ENCODE measurements at regions not wholly inside any gene's neighbourhood (a gene's known extent, or its start where the extent isn't known, plus 50 kb on each side); places are given as distances from the start of the nearest gene placed in this dataset.
"Not testable (repeated sequence)": the region's sequence is repeated elsewhere in the genome, so short reads cannot be mapped to it uniquely, and the experiment has no call there.

DNA sequence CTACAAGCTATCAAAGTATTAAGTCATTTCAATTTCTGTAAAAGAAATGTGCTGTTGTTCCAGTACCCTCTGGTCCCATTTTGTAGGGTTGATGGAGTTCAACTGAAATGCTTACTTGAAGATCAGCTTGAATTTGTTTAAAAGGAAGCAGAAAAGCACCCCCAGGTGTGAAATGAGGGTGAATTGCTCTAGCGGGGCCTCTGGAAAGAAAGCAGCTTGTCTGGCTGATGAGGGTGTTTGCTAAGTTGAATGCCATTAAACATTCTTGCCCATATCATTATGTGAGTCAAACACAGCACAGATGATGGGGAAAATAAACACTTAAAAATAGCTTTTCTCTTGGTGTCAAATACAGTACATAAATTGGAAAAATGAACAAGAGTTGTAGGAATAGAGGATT lies 280.3 kb downstream of the RAB38 start:
- H3K27ac ChIP-seq, result no peak overlapping the region
- no peaks in the 10 kb centered on the region for H3K9me3 ChIP-seq
- H3K27me3 ChIP-seq, result no peaks in the 10 kb centered on the region
- H3K4me1 ChIP-seq, result no peaks in the 10 kb centered on the region
- no peaks in the 10 kb centered on the region for H3K36me3 ChIP-seq
- no peak for DNase-seq
- TF ChIP-seq POLR2A (IDR thresholded peaks at IDR 0.05), result no peak
- TF ChIP-seq, protein P1, sequence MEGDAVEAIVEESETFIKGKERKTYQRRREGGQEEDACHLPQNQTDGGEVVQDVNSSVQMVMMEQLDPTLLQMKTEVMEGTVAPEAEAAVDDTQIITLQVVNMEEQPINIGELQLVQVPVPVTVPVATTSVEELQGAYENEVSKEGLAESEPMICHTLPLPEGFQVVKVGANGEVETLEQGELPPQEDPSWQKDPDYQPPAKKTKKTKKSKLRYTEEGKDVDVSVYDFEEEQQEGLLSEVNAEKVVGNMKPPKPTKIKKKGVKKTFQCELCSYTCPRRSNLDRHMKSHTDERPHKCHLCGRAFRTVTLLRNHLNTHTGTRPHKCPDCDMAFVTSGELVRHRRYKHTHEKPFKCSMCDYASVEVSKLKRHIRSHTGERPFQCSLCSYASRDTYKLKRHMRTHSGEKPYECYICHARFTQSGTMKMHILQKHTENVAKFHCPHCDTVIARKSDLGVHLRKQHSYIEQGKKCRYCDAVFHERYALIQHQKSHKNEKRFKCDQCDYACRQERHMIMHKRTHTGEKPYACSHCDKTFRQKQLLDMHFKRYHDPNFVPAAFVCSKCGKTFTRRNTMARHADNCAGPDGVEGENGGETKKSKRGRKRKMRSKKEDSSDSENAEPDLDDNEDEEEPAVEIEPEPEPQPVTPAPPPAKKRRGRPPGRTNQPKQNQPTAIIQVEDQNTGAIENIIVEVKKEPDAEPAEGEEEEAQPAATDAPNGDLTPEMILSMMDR (IDR thresholded peaks at IDR 0.05), result no peak
- no peak overlapping the region for H3K4me3 ChIP-seq

DNA sequence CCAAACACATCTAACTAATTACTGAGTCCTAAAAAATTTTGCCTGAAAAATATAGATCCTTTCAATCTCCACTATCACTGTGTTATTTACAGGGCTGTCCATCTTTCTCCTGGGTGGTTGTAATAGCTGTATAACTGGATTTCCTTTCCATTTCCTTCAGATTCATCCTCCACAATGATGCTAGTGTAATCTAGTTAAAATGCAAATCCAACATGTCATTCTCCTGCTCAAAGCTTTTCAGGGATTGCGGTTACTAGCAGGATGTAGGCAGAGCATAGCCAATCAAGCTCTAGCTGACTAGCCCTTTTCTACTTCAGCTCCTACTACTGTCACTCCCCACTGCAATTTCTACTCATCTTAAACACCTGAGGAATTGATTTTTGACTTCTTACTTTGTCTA lies 283.0 kb downstream of the RAB38 start:
- no peaks in the 10 kb centered on the region for H3K36me3 ChIP-seq
- H3K27ac ChIP-seq, result no peak overlapping the region
- no peaks in the 10 kb centered on the region for H3K4me1 ChIP-seq
- no peak for DNase-seq
- no peaks in the 10 kb centered on the region for H3K9me3 ChIP-seq
- H3K27me3 ChIP-seq, result no peaks in the 10 kb centered on the region
- TF ChIP-seq POLR2A (IDR thresholded peaks at IDR 0.05), result no peak
- TF ChIP-seq, protein P1 (IDR thresholded peaks at IDR 0.05), result no peak
- H3K4me3 ChIP-seq, result no peak overlapping the region

DNA sequence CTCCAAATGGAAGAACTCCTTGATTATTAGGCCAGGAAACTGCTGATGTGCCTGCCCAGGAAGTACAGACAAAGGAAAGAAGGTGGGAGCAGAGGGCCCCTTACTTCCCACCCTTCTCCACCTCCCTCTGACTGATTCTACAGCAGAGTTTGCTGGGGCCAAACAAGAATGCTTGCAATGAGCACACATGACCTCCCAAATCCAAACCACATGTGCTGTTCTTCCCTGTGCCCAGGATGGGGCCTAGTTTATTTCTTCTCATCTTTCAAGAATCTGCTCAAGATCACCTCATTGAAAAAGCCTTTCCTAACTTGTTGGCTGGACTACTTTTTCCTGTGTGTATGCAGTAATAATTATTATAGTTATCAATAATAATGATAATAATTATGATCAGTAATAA lies 286.1 kb downstream of the RAB38 start:
- H3K4me3 ChIP-seq, result no peak overlapping the region
- no peaks in the 10 kb centered on the region for H3K9me3 ChIP-seq
- no peaks in the 10 kb centered on the region for H3K36me3 ChIP-seq
- TF ChIP-seq POLR2A (IDR thresholded peaks at IDR 0.05), result no peak
- TF ChIP-seq, protein P1 (IDR thresholded peaks at IDR 0.05), result no peak
- no peak for DNase-seq
- H3K4me1 ChIP-seq, result no peaks in the 10 kb centered on the region
- no peaks in the 10 kb centered on the region for H3K27me3 ChIP-seq
- H3K27ac ChIP-seq, result no peak overlapping the region

DNA sequence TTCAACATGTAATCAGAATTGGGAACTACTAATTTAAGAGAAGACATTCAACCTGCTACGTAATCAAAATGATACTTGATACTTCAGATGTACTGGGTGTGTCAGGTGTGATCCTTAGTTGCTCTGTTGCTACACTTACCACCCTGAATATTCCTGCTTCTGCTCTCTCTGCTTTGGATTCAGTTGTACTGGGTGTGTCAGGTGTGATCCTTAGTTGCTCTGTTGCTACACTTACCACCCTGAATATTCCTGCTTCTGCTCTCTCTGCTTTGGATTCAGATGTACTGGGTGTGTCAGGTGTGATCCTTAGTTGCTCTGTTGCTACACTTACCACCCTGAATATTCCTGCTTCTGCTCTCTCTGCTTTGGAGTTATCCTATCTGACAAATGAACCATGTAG lies 290.2 kb downstream of the RAB38 start:
- H3K4me1 ChIP-seq, DNase-seq, H3K4me3 ChIP-seq, H3K27me3 ChIP-seq, H3K36me3 ChIP-seq, H3K9me3 ChIP-seq, H3K27ac ChIP-seq: not testable (repeated sequence)

DNA sequence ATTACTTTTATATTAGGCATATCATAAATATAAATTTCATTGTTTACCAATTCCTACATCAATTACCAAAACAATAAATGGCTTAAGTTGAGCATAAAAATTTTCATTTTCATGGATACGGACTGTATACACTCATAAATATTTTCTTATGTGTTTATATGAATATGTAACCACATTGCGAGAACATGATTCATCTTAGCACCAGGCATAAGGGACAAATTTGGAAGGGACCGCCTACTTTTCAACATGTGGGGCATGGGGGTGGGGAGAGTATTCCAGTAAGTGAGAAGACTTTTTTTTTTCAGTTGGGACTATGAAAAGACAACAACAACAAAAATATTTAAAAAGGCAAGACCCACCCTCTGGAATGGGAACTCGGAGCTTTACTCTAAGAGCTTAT lies 296.1 kb downstream of the RAB38 start:
- TF ChIP-seq, protein P1 (IDR thresholded peaks at IDR 0.05), result no peak
- no peak for TF ChIP-seq POLR2A (IDR thresholded peaks at IDR 0.05)

DNA sequence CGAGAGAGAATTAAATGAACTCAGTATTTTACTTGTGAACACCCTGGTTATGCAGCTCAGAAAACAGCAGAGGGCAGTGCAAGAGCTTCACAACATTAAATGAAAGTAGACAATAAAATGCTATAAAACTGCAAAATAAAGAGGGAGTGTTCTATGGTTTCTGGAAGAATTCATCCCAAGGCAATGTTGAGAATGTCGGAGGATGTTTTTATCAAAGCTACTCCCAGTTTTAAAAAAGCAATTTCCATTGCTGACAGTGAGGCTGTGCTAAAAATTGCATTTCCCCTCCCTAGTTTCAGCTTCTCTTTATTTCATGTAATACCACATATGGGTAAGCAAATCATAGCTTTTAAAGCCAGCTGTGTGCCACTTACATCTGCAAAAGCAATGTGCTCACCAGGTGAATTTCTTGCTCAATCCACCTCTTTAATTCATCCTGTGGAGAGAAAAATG lies 296.8 kb downstream of the RAB38 start:
- no peak for DNase-seq
- Histone ChIP-seq H3K4me3 (no peak overlapping the region), H3K27ac (no peak overlapping the region), H3K27me3 (no peaks in the 10 kb centered on the region), H3K36me3 (no peaks in the 10 kb centered on the region), H3K4me1 (no peaks in the 10 kb centered on the region), H3K9me3 (no peaks in the 10 kb centered on the region)
- TF ChIP-seq, protein P1 (IDR thresholded peaks at IDR 0.05), result peak in 2 of 6 experiments; percentile 41 to 43
- TF ChIP-seq POLR2A (IDR thresholded peaks at IDR 0.05), result no peak

More for the DNA sequence above, 296.1 kb downstream of the RAB38 start:
- H3K4me3 ChIP-seq, result no peak overlapping the region
- H3K27ac ChIP-seq, result no peak overlapping the region
- H3K27me3 ChIP-seq, result no peaks in the 10 kb centered on the region
- no peaks in the 10 kb centered on the region for H3K9me3 ChIP-seq
- no peaks in the 10 kb centered on the region for H3K4me1 ChIP-seq
- H3K36me3 ChIP-seq, result no peaks in the 10 kb centered on the region
- no peak for DNase-seq

All from Peyer's patch (tissue), 4 donors.